ENCODE measurements at regions not wholly inside any gene's neighbourhood (a gene's known extent, or its start where the extent isn't known, plus 50 kb on each side); places are given as distances from the start of the nearest gene placed in this dataset.

- no peaks in the 10 kb centered on the region for H3K79me2 ChIP-seq (ENCODE audit: control insufficient read depth, insufficient read depth, low read length)
- DNase-seq (ENCODE audit: low read depth in 2 of 2) = no peak
- no peaks in the 10 kb centered on the region for H3K9me3 ChIP-seq (ENCODE audit: control insufficient read depth, insufficient read depth, low read depth, low read length)
- H3K27ac ChIP-seq (ENCODE audit: insufficient read depth, low read length) = no peak overlapping the region
- no peaks in the 10 kb centered on the region for H3K4me1 ChIP-seq (ENCODE audit: control insufficient read depth, extremely low read depth, insufficient read depth, low read length)
- no peak overlapping the region for H3K4me2 ChIP-seq (ENCODE audit: extremely low read depth, insufficient read depth, low read length)
- no peaks in the 10 kb centered on the region for H3K36me3 ChIP-seq (ENCODE audit: control insufficient read depth, insufficient read depth, low read length)
- H2AFZ ChIP-seq (ENCODE audit: low read length) = no peak overlapping the region
- no peaks in the 10 kb centered on the region for H3K27me3 ChIP-seq (ENCODE audit: control insufficient read depth, insufficient read depth, low read length)
- no peak overlapping the region for H3K4me3 ChIP-seq (replicated peaks in 1 of 4; ENCODE audit: control extremely low read depth in 1 of 4, insufficient read depth in 1 of 4, low read depth in 3 of 4, low read length in 4 of 4)
- no peak overlapping the region for H3K9ac ChIP-seq (ENCODE audit: insufficient read depth, low read length)
- TF ChIP-seq EZH2 (IDR thresholded peaks at IDR 0.05; ENCODE audit: low read length, missing control alignments) (no peak), CTCF (conservative IDR thresholded peaks at IDR 0.05 in 1 of 2, IDR thresholded peaks at IDR 0.05 in 1 of 2; ENCODE audit: low read depth in 1 of 2, low read length in 2 of 2) (no peak)
- no peaks in the 10 kb centered on the region for H4K20me1 ChIP-seq (ENCODE audit: control insufficient read depth, extremely low read depth, insufficient read depth, low read length)
Measured at GRCh38 chr20:54849741-54850140, 374.3 kb downstream of the DOK5 start.

- no peak overlapping the region for H3K4me3 ChIP-seq (replicated peaks in 1 of 4; ENCODE audit: control extremely low read depth in 1 of 4, insufficient read depth in 1 of 4, low read depth in 3 of 4, low read length in 4 of 4)
- H3K79me2 ChIP-seq (ENCODE audit: control insufficient read depth, insufficient read depth, low read length) = no peaks in the 10 kb centered on the region
- no peaks in the 10 kb centered on the region for H4K20me1 ChIP-seq (ENCODE audit: control insufficient read depth, extremely low read depth, insufficient read depth, low read length)
- H3K9me3 ChIP-seq (ENCODE audit: control insufficient read depth, insufficient read depth, low read depth, low read length) = no peaks in the 10 kb centered on the region
- H3K4me1 ChIP-seq (ENCODE audit: control insufficient read depth, extremely low read depth, insufficient read depth, low read length) = no peaks in the 10 kb centered on the region
- H3K4me2 ChIP-seq (ENCODE audit: extremely low read depth, insufficient read depth, low read length) = no peak overlapping the region
- H3K36me3 ChIP-seq (ENCODE audit: control insufficient read depth, insufficient read depth, low read length) = no peaks in the 10 kb centered on the region
- H3K27ac ChIP-seq (ENCODE audit: insufficient read depth, low read length) = no peak overlapping the region
- H3K27me3 ChIP-seq (ENCODE audit: control insufficient read depth, insufficient read depth, low read length) = no peaks in the 10 kb centered on the region
- no peak overlapping the region for H2AFZ ChIP-seq (ENCODE audit: low read length)
- TF ChIP-seq CTCF (conservative IDR thresholded peaks at IDR 0.05 in 1 of 2, IDR thresholded peaks at IDR 0.05 in 1 of 2; ENCODE audit: low read depth in 1 of 2, low read length in 2 of 2) (no peak), EZH2 (IDR thresholded peaks at IDR 0.05; ENCODE audit: low read length, missing control alignments) (no peak)
- H3K9ac ChIP-seq (ENCODE audit: insufficient read depth, low read length) = no peak overlapping the region
- DNase-seq (ENCODE audit: low read depth in 2 of 2) = no peak
Measured at GRCh38 chr20:54848984-54849538, 373.7 kb downstream of the DOK5 start.

DNA sequence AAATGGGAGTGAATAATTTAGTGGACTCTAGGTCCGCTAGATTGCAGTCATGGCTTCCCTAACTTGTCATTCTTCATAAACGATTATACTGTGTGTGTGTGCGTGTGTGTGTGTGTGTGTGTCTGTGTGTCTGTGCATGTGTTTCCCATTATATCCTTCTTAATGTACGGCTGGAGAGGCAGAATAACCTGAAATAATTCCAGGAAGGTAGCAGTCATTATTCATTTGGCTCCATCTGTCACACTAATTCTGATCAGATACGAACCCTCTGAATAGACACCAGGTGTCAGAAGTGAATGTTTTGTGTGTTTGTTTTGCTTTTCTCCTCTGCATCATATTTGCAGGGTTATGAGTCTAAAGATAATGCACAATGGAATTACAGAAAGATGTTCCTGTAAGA is 372.9 kb downstream of the DOK5 start:
- Histone ChIP-seq H3K27ac (ENCODE audit: insufficient read depth, low read length) (no peak overlapping the region), H3K79me2 (ENCODE audit: control insufficient read depth, insufficient read depth, low read length) (no peaks in the 10 kb centered on the region), H3K4me3 (replicated peaks in 1 of 4; ENCODE audit: control extremely low read depth in 1 of 4, insufficient read depth in 1 of 4, low read depth in 3 of 4, low read length in 4 of 4) (no peak overlapping the region), H3K36me3 (ENCODE audit: control insufficient read depth, insufficient read depth, low read length) (no peaks in the 10 kb centered on the region), H3K9me3 (ENCODE audit: control insufficient read depth, insufficient read depth, low read depth, low read length) (no peaks in the 10 kb centered on the region), H4K20me1 (ENCODE audit: control insufficient read depth, extremely low read depth, insufficient read depth, low read length) (no peaks in the 10 kb centered on the region), H2AFZ (ENCODE audit: low read length) (no peak overlapping the region), H3K27me3 (ENCODE audit: control insufficient read depth, insufficient read depth, low read length) (no peaks in the 10 kb centered on the region), H3K4me1 (ENCODE audit: control insufficient read depth, extremely low read depth, insufficient read depth, low read length) (no peaks in the 10 kb centered on the region), H3K4me2 (ENCODE audit: extremely low read depth, insufficient read depth, low read length) (no peak overlapping the region), H3K9ac (ENCODE audit: insufficient read depth, low read length) (no peak overlapping the region)
- DNase-seq (ENCODE audit: low read depth in 2 of 2) = no peak
- TF ChIP-seq CTCF (conservative IDR thresholded peaks at IDR 0.05 in 1 of 2, IDR thresholded peaks at IDR 0.05 in 1 of 2; ENCODE audit: low read depth in 1 of 2, low read length in 2 of 2) (no peak), EZH2 (IDR thresholded peaks at IDR 0.05; ENCODE audit: low read length, missing control alignments) (no peak)

All from fibroblast of lung (primary cell).